GM18507 (cell line): ENCODE measurements at regions not wholly inside any gene's neighbourhood (a gene's known extent, or its start where the extent isn't known, plus 50 kb on each side); places are given as distances from the start of the nearest gene placed in this dataset.

Experiments
- DNase-seq: peaks from one replicate; pipeline ENCODE4 v3.0.0; 2011; ENCODE audit warnings: low read depth; ENCODE audit not compliant: insufficient read length; ENCODE audit errors: extremely low spot score
- FAIRE-seq: peaks from 2 replicates; lab custom pipeline; 2011; peaks lifted over from hg19 to GRCh38; lab: Jason Lieb, UNC

GRCh38 chr3:34934660-34935059 is 704.7 kb upstream of the ARPP21 start:
- FAIRE-seq (no peak), DNase-seq (no peak)

GRCh38 chr3:34938784-34939183 is 700.5 kb upstream of the ARPP21 start:
- FAIRE-seq (no peak), DNase-seq (no peak)

- FAIRE-seq: no peak
- no peak for DNase-seq
Observed at GRCh38 chr3:34942256-34942655, 697.1 kb upstream of the ARPP21 start.

- DNase-seq: no peak
- FAIRE-seq: no peak
Observed at GRCh38 chr3:34947834-34948233, 691.5 kb upstream of the ARPP21 start.

GRCh38 chr3:34948517-34948916 is 690.8 kb upstream of the ARPP21 start:
- DNase-seq (no peak), FAIRE-seq (no peak)

- DNase-seq (no peak), FAIRE-seq (no peak)
Observed at GRCh38 chr3:34955680-34956079, 683.6 kb upstream of the ARPP21 start.

GRCh38 chr3:34956511-34956910 is 682.8 kb upstream of the ARPP21 start:
- FAIRE-seq: no peak
- DNase-seq: no peak

- no peak for DNase-seq
- no peak for FAIRE-seq
Observed at GRCh38 chr3:34957677-34958076, 681.6 kb upstream of the ARPP21 start.

- FAIRE-seq (no peak), DNase-seq (no peak)
Observed at GRCh38 chr3:34969513-34969912, 669.8 kb upstream of the ARPP21 start.

GRCh38 chr3:34972481-34972880 is 666.8 kb upstream of the ARPP21 start:
- DNase-seq (no peak), FAIRE-seq (no peak)

- no peak for FAIRE-seq
- DNase-seq: no peak
Observed at GRCh38 chr3:34973586-34973985, 665.7 kb upstream of the ARPP21 start.

- FAIRE-seq (no peak), DNase-seq (no peak)
Observed at GRCh38 chr3:34983631-34984030, 655.7 kb upstream of the ARPP21 start.

GRCh38 chr3:34988296-34988695 is 651.0 kb upstream of the ARPP21 start:
- FAIRE-seq (no peak), DNase-seq (no peak)

- DNase-seq (no peak), FAIRE-seq (no peak)
Observed at GRCh38 chr3:34995796-34996430, 643.4 kb upstream of the ARPP21 start.

- no peak for FAIRE-seq
Observed at GRCh38 chr3:34998902-34999301, 640.4 kb upstream of the ARPP21 start.

GRCh38 chr3:35012214-35012613 is 627.1 kb upstream of the ARPP21 start:
- DNase-seq: no peak
- no peak for FAIRE-seq

More at GRCh38 chr3:34998902-34999301, 640.4 kb upstream of the ARPP21 start:
- no peak for DNase-seq

GRCh38 chr3:35028157-35028556 is 611.2 kb upstream of the ARPP21 start:
- FAIRE-seq: no peak
- DNase-seq: no peak

GRCh38 chr3:35042210-35042991 is 596.9 kb upstream of the ARPP21 start:
- no peak for DNase-seq
- FAIRE-seq: no peak

GRCh38 chr3:35043040-35043439 is 596.3 kb upstream of the ARPP21 start:
- no peak for FAIRE-seq

GRCh38 chr3:35044190-35044589 is 595.1 kb upstream of the ARPP21 start:
- no peak for FAIRE-seq
- no peak for DNase-seq

More at GRCh38 chr3:35043040-35043439, 596.3 kb upstream of the ARPP21 start:
- DNase-seq: no peak

GRCh38 chr3:35045118-35045517 is 594.2 kb upstream of the ARPP21 start:
- DNase-seq: no peak
- FAIRE-seq: no peak
